GM12892 (cell line): ENCODE measurements at regions not wholly inside any gene's neighbourhood (a gene's known extent, or its start where the extent isn't known, plus 50 kb on each side); places are given as distances from the start of the nearest gene placed in this dataset.

Experiments used
- POLR2A ChIP-seq: IDR thresholded peaks from 2 replicates; pipeline ENCODE4 v1.6.1; 2011; ENCODE audit warnings: low read depth, low read length, control low read depth
- TAF1 ChIP-seq: IDR thresholded peaks from 2 replicates; pipeline ENCODE4 v1.6.1; 2011; ENCODE audit warnings: low read depth, mild to moderate bottlenecking, control low read depth, low read length, borderline replicate concordance

DNA sequence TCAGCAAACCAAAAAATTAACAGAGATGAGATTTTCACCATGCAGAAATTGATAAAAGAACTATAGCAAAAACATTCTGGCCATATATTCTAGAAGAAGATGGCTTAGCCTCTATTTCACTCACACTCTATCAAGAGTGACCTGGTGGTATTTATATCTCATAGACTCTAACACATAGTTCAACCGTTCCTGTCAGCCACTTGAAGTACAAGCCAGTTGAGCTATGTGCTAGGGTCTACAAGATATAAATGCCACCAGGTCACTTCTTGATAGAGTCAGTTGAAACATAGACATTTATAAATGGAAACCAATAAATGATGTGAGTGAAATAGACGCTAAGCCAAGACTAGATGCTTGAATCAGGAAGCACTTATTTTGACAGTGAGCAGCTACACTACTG, 836.7 kb upstream of the EPHA5 start:
- TF ChIP-seq POLR2A (no peak), TAF1 (no peak)
